ENCODE measurements at regions not wholly inside any gene's neighbourhood (a gene's known extent, or its start where the extent isn't known, plus 50 kb on each side); places are given as distances from the start of the nearest gene placed in this dataset.

GRCh38 chr3:110423276-110423675, 648.3 kb upstream of the NECTIN3 start:
- TF ChIP-seq POLR2A (IDR thresholded peaks at IDR 0.05) = no peak
- no peak for TF ChIP-seq CTCF (IDR thresholded peaks at IDR 0.05)
- no peak for TF ChIP-seq POLR2AphosphoS5 (IDR thresholded peaks at IDR 0.05)

All from prostate gland (tissue), 2 donors.